Stomach (tissue), 8 donors: ENCODE measurements at regions not wholly inside any gene's neighbourhood (a gene's known extent, or its start where the extent isn't known, plus 50 kb on each side); places are given as distances from the start of the nearest gene placed in this dataset.
"Not testable (repeated sequence)": the region's sequence is repeated elsewhere in the genome, so short reads cannot be mapped to it uniquely, and the experiment has no call there.

Source experiments
- DNase-seq, 2 donors: peaks; one replicate each; pipeline versions ENCODE4 v3.0.0 to v3.0.0-alpha.2; 2013 to 2019
- H3K27ac ChIP-seq, 5 donors: fragments of 200-600 bp in 4 of 5; sonication (generic) in 4 of 5; one replicate each; pipeline ENCODE4 v1.5.1; 2013 to 2019; ENCODE audit warnings: mild to moderate bottlenecking in 1 of 5, moderate library complexity in 1 of 5
- H3K27me3 ChIP-seq, 3 donors: fragments of 200-600 bp; sonication (generic); one replicate each; pipeline ENCODE4 v1.5.1; 2017 to 2019; ENCODE audit warnings: mixed run types in 1 of 3
- H3K36me3 ChIP-seq, 4 donors: fragments of 200-600 bp; sonication (generic); 1 replicate in 3 of 4; 2 replicates in 1 of 4; pipeline ENCODE4 v1.5.1; 2016 to 2019
- H3K4me1 ChIP-seq, 4 donors: fragments of 200-600 bp; sonication (generic); one replicate each; pipeline ENCODE4 v1.5.1; 2016 to 2019
- H3K4me3 ChIP-seq, 4 donors: fragments of 200-600 bp; sonication (generic) in 3 of 4; one replicate each; pipeline ENCODE4 v1.5.1; 2016 to 2019; ENCODE audit warnings: mild to moderate bottlenecking in 1 of 4
- H3K9me3 ChIP-seq, 4 donors: fragments of 200-600 bp; sonication (generic); one replicate each; pipeline ENCODE4 v1.5.1; 2016 to 2019
- CTCF ChIP-seq, 7 experiments: fragments of 450-650 bp in 4 of 7; fragments of 200-600 bp in 3 of 7; sonication (generic) in 3 of 7; IDR thresholded peaks; one replicate each; pipeline ENCODE4 v1.5.1; 2016 to 2019; ENCODE audit warnings: antibody characterized with exemption in 7 of 7, control low read depth in 2 of 7, mild to moderate bottlenecking in 1 of 7
- EP300 ChIP-seq: sonication (generic); formaldehyde crosslinking; IDR thresholded peaks from one replicate; pipeline ENCODE4 v1.6.1; 2017; ENCODE audit warnings: antibody characterized with exemption
- POLR2A ChIP-seq, 4 donors: fragments of 450-650 bp; IDR thresholded peaks; one replicate each; pipeline ENCODE4 v1.6.1; 2016; ENCODE audit warnings: antibody characterized with exemption in 4 of 4, control low read depth in 2 of 4, mild to moderate bottlenecking in 1 of 4, moderate library complexity in 1 of 4
- POLR2AphosphoS5 ChIP-seq, 3 donors: sonication (generic); formaldehyde crosslinking; IDR thresholded peaks; one replicate each; pipeline ENCODE4 v1.6.1; 2016; ENCODE audit warnings: antibody characterized with exemption in 3 of 3
- WGBS, 5 donors: extraction: QIAGEN DNeasy Blood & Tissue Kit in 3 of 5; methylation state at CpG; one replicate each; pipeline versions ENCODE4 v1.1.5 to v1.1.7; 2013 to 2018; 5-methylcytosine and 5-hydroxymethylcytosine counted together
- intact Hi-C: fragments of 100-400 bp; cut with DNase I; formaldehyde crosslinking; loops from one replicate; pipeline ENCODE4 v1.15.1; 2023; ENCODE audit warnings: low total_unique reads
- donor health status: healthy with polysubstance abuse.
- donor health status: Bipolar disorder and iron deficiency.
- donor health status: healthy.

DNA sequence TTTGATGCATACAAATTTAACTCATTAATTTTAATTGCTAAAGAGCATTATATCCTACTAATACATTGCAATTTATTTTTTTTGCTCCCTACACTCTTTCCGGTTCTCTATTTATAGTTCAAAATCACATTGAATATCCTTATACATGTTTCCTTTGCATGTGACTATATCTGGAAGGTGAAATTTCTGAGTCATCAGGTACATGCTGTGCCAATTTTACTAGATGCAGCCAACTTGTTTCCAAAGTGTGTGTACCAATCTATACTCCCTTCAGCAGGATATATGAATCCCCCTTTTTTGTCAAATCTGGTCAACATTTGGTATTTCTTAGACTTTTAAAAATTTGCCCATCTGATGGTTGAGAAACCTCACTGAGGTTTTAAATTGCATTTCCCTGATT lies 602.9 kb upstream of the CAMK1G start:
- WGBS, 5 donors = 59 to 67% (median 65%) methylated on average over 1 of the region's 1 CpG
- Histone ChIP-seq H3K36me3 (no peaks in the 10 kb centered on the region), H3K4me3 (no peak overlapping the region), H3K4me1 (no peaks in the 10 kb centered on the region), H3K27ac (no peak overlapping the region), H3K9me3 (no peaks in the 10 kb centered on the region), H3K27me3 (no peaks in the 10 kb centered on the region)
- no peak for DNase-seq
- intact Hi-C loops = no loop called here
- no peak for TF ChIP-seq POLR2A (IDR thresholded peaks at IDR 0.05)
- TF ChIP-seq POLR2AphosphoS5 (IDR thresholded peaks at IDR 0.05) = no peak
- TF ChIP-seq CTCF (IDR thresholded peaks at IDR 0.05) = no peak
- TF ChIP-seq EP300 = no peak

GRCh38 chr1:208985231-208985630 lies 598.3 kb upstream of the CAMK1G start:
- peaks cover 0 to 12% (median 10%) of the 10 kb centered on the region in 4 donors for H3K4me1 ChIP-seq
- 44 to 64% (median 50%) methylated on average over 1 of the region's 1 CpG for WGBS, 5 donors
- no peak for DNase-seq
- no peak overlapping the region for H3K27ac ChIP-seq
- H3K9me3 ChIP-seq = no peaks in the 10 kb centered on the region
- no peaks in the 10 kb centered on the region for H3K36me3 ChIP-seq
- no peak for TF ChIP-seq EP300
- TF ChIP-seq CTCF (IDR thresholded peaks at IDR 0.05) = no peak
- no peak for TF ChIP-seq POLR2AphosphoS5 (IDR thresholded peaks at IDR 0.05)
- TF ChIP-seq POLR2A (IDR thresholded peaks at IDR 0.05) = no peak
- H3K4me3 ChIP-seq = no peak overlapping the region
- no peaks in the 10 kb centered on the region for H3K27me3 ChIP-seq
- intact Hi-C loops = no loop called here

- Histone ChIP-seq H3K4me3 (peak overlapping the region; percentile 29 to 40 (median 36)), H3K36me3 (no peaks in the 10 kb centered on the region), H3K27ac (peak overlapping the region in 4 of 5 donors; percentile 9 to 72 (median 47)), H3K4me1 (peaks cover 0 to 12% (median 10%) of the 10 kb centered on the region in 4 donors), H3K27me3 (no peaks in the 10 kb centered on the region), H3K9me3 (peaks cover 0 to 9% (median 3%) of the 10 kb centered on the region in 4 donors)
- 2 to 5% (median 4%) methylated on average over 3 of the region's 3 CpGs for WGBS, 5 donors
- intact Hi-C loops = no loop called here
- TF ChIP-seq EP300 = no peak
- DNase-seq = peak in 1 of 2 donors; percentile 75
These were observed 594.7 kb upstream of the CAMK1G start for GRCh38 chr1:208988811-208989222.

GRCh38 chr1:208990456-208990855 lies 593.1 kb upstream of the CAMK1G start:
- Histone ChIP-seq H3K27me3 (no peaks in the 10 kb centered on the region), H3K36me3 (no peaks in the 10 kb centered on the region), H3K9me3 (peaks cover 0 to 9% (median 3%) of the 10 kb centered on the region in 4 donors), H3K4me3 (no peak overlapping the region), H3K27ac (no peak overlapping the region), H3K4me1 (peaks cover 0 to 12% (median 10%) of the 10 kb centered on the region in 4 donors)
- DNase-seq = no peak
- WGBS, 5 donors = 69 to 81% (median 76%) methylated on average over 2 of the region's 2 CpGs
- intact Hi-C loops = no loop called here
- TF ChIP-seq POLR2AphosphoS5 (IDR thresholded peaks at IDR 0.05) (no peak), CTCF (IDR thresholded peaks at IDR 0.05) (no peak), EP300 (no peak), POLR2A (IDR thresholded peaks at IDR 0.05) (no peak)

DNA sequence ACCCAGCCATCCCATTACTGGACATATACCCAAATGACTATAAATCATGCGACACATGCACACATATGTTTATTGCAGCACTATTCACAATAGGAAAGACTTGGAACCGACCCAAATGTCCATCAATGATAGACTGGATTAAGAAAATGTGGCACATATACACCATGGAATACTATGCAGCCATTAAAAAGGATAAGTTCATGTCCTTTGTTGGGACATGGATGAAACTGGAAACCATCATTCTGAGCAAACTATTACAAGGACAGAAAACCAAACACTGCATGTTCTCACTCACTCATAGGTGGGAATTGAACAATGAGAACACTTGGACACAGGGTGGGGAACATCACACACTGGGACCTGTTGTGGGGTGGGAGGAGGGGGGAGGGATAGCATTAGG lies 586.5 kb upstream of the CAMK1G start:
- H3K9me3 ChIP-seq, H3K27me3 ChIP-seq, H3K36me3 ChIP-seq, H3K4me1 ChIP-seq, intact Hi-C loops, H3K4me3 ChIP-seq, DNase-seq, H3K27ac ChIP-seq: not testable (repeated sequence)
- WGBS, 5 donors = 53 to 65% (median 58%) methylated on average over 2 of the region's 2 CpGs
